Panc1 (cell line): ENCODE measurements at regions not wholly inside any gene's neighbourhood (a gene's known extent, or its start where the extent isn't known, plus 50 kb on each side); places are given as distances from the start of the nearest gene placed in this dataset.
A peak's percentile ranks its signal among the peaks of the same experiment; 100 is the strongest.

Experiments
- ATAC-seq: fragments of 200-7000 bp; cut with Tn5 transposase; 2 replicates; pipeline ENCODE4 v1.9.1; 2020; ENCODE audit warnings: mild to moderate bottlenecking, moderate library complexity
- BruUV-seq: library from RNA; stranded (reverse); fragments of 400-500 nt; replicated peaks from 2 replicates; lab custom pipeline; 2021; lab: Mats Ljungman, UMichigan
- CTCF ChIA-PET: fragments of 300-600 bp; sonication (Branson Sonifier 250); formaldehyde crosslinking; loops from one replicate; lab custom pipeline; 2022; ENCODE audit warnings: antibody characterized with exemption; lab: Charles Lee
- POLR2A ChIA-PET: fragments of 300-600 bp; sonication (Branson Sonifier 250); formaldehyde crosslinking; loops from one replicate; lab custom pipeline; 2022; ENCODE audit warnings: antibody characterized with exemption; lab: Charles Lee
- DNase-seq: peaks from one replicate; pipeline ENCODE4 v3.0.0-alpha.2; 2010; ENCODE audit warnings: low read depth, low spot score
- H3K27ac ChIP-seq: 2 replicates; pipeline ENCODE4 v1.5.1; 2011; ENCODE audit warnings: mild to moderate bottlenecking, low read length, inconsistent platforms
- H3K27me3 ChIP-seq: fragments of 200-500 bp; sonication (Bioruptor generic); 2 replicates; pipeline ENCODE4 v1.6.0; 2014; ENCODE audit warnings: low read length, inconsistent platforms; ENCODE audit not compliant: control insufficient read depth, insufficient read depth
- H3K36me3 ChIP-seq: fragments of 200-500 bp; sonication (Bioruptor generic); 2 replicates; pipeline ENCODE4 v1.5.1; 2014; ENCODE audit warnings: inconsistent platforms, mild to moderate bottlenecking, low read length, moderate library complexity; ENCODE audit not compliant: control insufficient read depth, insufficient read depth
- H3K4me1 ChIP-seq: 2 replicates; pipeline ENCODE4 v1.5.1; 2011; ENCODE audit warnings: inconsistent platforms, mild to moderate bottlenecking, low read length, moderate library complexity; ENCODE audit not compliant: control insufficient read depth, insufficient read depth
- H3K4me3 ChIP-seq, 2 experiments: 2 replicates each; pipeline ENCODE4 v1.5.1; 2011 to 2012; ENCODE audit warnings: low read depth in 2 of 2, low read length in 2 of 2, mild to moderate bottlenecking in 2 of 2, inconsistent platforms in 1 of 2, moderate library complexity in 1 of 2
- H3K9me3 ChIP-seq: fragments of 200-500 bp; sonication (Bioruptor generic); 2 replicates; pipeline ENCODE4 v1.5.1; 2014; ENCODE audit warnings: low read depth, mild to moderate bottlenecking, inconsistent platforms, low read length, moderate library complexity; ENCODE audit not compliant: control insufficient read depth, insufficient read depth
- POLR2AphosphoS5 ChIP-seq: IDR thresholded peaks from 2 replicates; pipeline ENCODE4 v1.6.1; 2012; ENCODE audit warnings: mild to moderate bottlenecking, low read depth, low read length, moderate library complexity
- REST ChIP-seq, 2 experiments: IDR thresholded peaks; 2 replicates each; pipeline ENCODE4 v1.6.1; 2011 to 2012; ENCODE audit warnings: low read depth in 2 of 2, control low read depth in 1 of 2, low read length in 1 of 2, mild to moderate bottlenecking in 1 of 2, moderate library complexity in 1 of 2; ENCODE audit not compliant: insufficient read depth in 1 of 2
- SIN3A ChIP-seq: IDR thresholded peaks from 2 replicates; pipeline ENCODE4 v1.6.1; 2012; ENCODE audit warnings: low read depth, mild to moderate bottlenecking, low read length, moderate library complexity, borderline replicate concordance; ENCODE audit not compliant: insufficient read depth
- TCF7L2 ChIP-seq: IDR thresholded peaks from 2 replicates; pipeline ENCODE4 v1.6.1; 2011; ENCODE audit warnings: mild to moderate bottlenecking, low read depth, low read length, inconsistent platforms
- in situ Hi-C: cut with HindIII; loops from 2 replicates; pipeline ENCODE4 v1.10.0; 2016; ENCODE audit warnings: low sequenced_read_pairs, low pct_unique_long_range_greater_than_20kb
- intact Hi-C: fragments of 100-400 bp; cut with micrococcal nuclease; formaldehyde crosslinking; loops from one replicate; pipeline ENCODE4 v1.10.0; 2022; ENCODE audit not compliant: unreplicated experiment
- TF ChIP-seq, protein P1 (sequence below): fragments of 450-650 bp; IDR thresholded peaks from 2 replicates; pipeline ENCODE4 v1.5.1; 2017; ENCODE audit warnings: mild to moderate bottlenecking

- TF ChIP-seq, protein P1, sequence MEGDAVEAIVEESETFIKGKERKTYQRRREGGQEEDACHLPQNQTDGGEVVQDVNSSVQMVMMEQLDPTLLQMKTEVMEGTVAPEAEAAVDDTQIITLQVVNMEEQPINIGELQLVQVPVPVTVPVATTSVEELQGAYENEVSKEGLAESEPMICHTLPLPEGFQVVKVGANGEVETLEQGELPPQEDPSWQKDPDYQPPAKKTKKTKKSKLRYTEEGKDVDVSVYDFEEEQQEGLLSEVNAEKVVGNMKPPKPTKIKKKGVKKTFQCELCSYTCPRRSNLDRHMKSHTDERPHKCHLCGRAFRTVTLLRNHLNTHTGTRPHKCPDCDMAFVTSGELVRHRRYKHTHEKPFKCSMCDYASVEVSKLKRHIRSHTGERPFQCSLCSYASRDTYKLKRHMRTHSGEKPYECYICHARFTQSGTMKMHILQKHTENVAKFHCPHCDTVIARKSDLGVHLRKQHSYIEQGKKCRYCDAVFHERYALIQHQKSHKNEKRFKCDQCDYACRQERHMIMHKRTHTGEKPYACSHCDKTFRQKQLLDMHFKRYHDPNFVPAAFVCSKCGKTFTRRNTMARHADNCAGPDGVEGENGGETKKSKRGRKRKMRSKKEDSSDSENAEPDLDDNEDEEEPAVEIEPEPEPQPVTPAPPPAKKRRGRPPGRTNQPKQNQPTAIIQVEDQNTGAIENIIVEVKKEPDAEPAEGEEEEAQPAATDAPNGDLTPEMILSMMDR: peak; percentile 19; the same call in 1 of the 2 replicates
- TF ChIP-seq POLR2AphosphoS5: no peak
- no peak for TF ChIP-seq SIN3A
- DNase-seq (no peak), ATAC-seq (no peak)
- no peaks in the 10 kb centered on the region for H3K36me3 ChIP-seq
- H3K4me3 ChIP-seq: no peak overlapping the region
- H3K27ac ChIP-seq: no peak overlapping the region
- CTCF ChIA-PET: interaction anchor here (0.6 kb wide), 1 partner anchor 11 kb away, joined by 3 read pairs; no protein-coding TSS in a partner anchor
- in situ Hi-C loops: no loop called here
- no TSS peak for BruUV-seq
- intact Hi-C loops: no loop called here
- H3K4me1 ChIP-seq: no peaks in the 10 kb centered on the region
- POLR2A ChIA-PET: no interaction called here
- no peaks in the 10 kb centered on the region for H3K9me3 ChIP-seq
- H3K27me3 ChIP-seq: no peaks in the 10 kb centered on the region
Observed at GRCh38 chr12:84619053-84619571, 293.5 kb downstream of the SLC6A15 start.

GRCh38 chr12:84607170-84607819 is 305.3 kb downstream of the SLC6A15 start:
- in situ Hi-C loops (no loop called here), intact Hi-C loops (no loop called here)
- TF ChIP-seq POLR2AphosphoS5 (no peak), TCF7L2 (no peak), REST (IDR thresholded peaks at IDR 0.05; ENCODE audit: insufficient read depth in 1 of 2, low read depth in 2 of 2, low read length in 1 of 2) (no peak), SIN3A (no peak)
- TF ChIP-seq, protein P1: no peak
- H3K4me3 ChIP-seq: no peak overlapping the region
- no peaks in the 10 kb centered on the region for H3K27me3 ChIP-seq
- ATAC-seq (no peak), DNase-seq (no peak)
- CTCF ChIA-PET: no interaction called here
- no peaks in the 10 kb centered on the region for H3K9me3 ChIP-seq
- H3K4me1 ChIP-seq: no peaks in the 10 kb centered on the region
- no peaks in the 10 kb centered on the region; the same call in 1 of the 2 replicates for H3K36me3 ChIP-seq
- no peak overlapping the region for H3K27ac ChIP-seq
- BruUV-seq: no TSS peak
- POLR2A ChIA-PET: interaction anchor here (0.6 kb wide), 1 partner anchor 129 kb away, joined by 3 read pairs; no protein-coding TSS in a partner anchor
